IPS-20b (cell line): ENCODE measurements at regions not wholly inside any gene's neighbourhood (a gene's known extent, or its start where the extent isn't known, plus 50 kb on each side); places are given as distances from the start of the nearest gene placed in this dataset.

Source experiments
- H3K27ac ChIP-seq: one replicate; pipeline ENCODE4 v1.5.1; 2013; ENCODE audit warnings: low read length
- H3K27me3 ChIP-seq: 2 replicates; pipeline ENCODE4 v1.6.1; 2013; ENCODE audit warnings: mild to moderate bottlenecking, low read length, inconsistent platforms; ENCODE audit not compliant: insufficient read depth
- H3K36me3 ChIP-seq: 2 replicates; pipeline ENCODE4 v1.6.1; 2013; ENCODE audit warnings: low read depth, mild to moderate bottlenecking, inconsistent platforms, low read length, moderate library complexity; ENCODE audit not compliant: insufficient read depth
- H3K4me1 ChIP-seq: 2 replicates; pipeline ENCODE4 v1.6.1; 2013; ENCODE audit warnings: mild to moderate bottlenecking, control low read depth, inconsistent platforms, low read length, moderate library complexity; ENCODE audit not compliant: insufficient read depth
- H3K4me3 ChIP-seq: 2 replicates; pipeline ENCODE4 v1.5.1; 2013; ENCODE audit warnings: mild to moderate bottlenecking, low read length, inconsistent platforms
- H3K9ac ChIP-seq: 2 replicates; pipeline ENCODE4 v1.6.1; 2013; ENCODE audit warnings: low read depth, mild to moderate bottlenecking, inconsistent platforms, low read length, moderate library complexity
- H3K9me3 ChIP-seq: 2 replicates; pipeline ENCODE4 v1.6.1; 2013; ENCODE audit warnings: mild to moderate bottlenecking, low read depth, low read length, inconsistent platforms; ENCODE audit not compliant: insufficient read depth

DNA sequence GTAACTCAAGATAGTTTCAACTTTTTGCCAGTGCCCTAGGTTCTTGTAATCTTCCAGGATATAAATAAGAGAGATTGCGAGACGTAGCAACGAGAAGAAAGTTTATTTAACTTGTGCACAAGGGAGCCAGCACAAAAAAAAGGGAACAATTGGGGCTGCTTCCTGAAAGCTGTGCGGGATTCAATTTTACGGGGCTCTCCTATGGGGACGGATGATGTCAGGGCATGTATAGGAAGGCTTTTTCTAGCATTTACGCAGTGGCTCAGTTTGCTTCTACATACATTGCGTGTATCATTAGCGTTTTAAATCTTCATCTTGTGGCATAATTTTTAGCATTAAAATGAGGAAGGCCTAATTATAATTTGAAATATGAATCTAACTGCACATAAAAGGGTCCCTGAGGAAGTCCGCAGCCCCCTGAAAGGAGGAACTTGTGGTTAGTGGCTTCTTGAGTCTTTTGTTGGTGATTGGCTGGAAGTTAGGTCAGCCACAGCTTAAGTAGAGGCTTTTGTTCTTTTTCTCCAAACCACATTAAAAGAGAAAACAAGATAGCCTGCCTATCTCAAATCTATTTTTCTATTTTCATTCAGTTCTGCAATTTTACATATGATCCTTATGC lies 668.2 kb upstream of the NDST4 start:
- Histone ChIP-seq H3K27ac (no peak overlapping the region), H3K4me1 (no peaks in the 10 kb centered on the region), H3K36me3 (no peaks in the 10 kb centered on the region), H3K27me3 (no peaks in the 10 kb centered on the region), H3K4me3 (no peak overlapping the region), H3K9me3 (no peaks in the 10 kb centered on the region), H3K9ac (no peak overlapping the region)

DNA sequence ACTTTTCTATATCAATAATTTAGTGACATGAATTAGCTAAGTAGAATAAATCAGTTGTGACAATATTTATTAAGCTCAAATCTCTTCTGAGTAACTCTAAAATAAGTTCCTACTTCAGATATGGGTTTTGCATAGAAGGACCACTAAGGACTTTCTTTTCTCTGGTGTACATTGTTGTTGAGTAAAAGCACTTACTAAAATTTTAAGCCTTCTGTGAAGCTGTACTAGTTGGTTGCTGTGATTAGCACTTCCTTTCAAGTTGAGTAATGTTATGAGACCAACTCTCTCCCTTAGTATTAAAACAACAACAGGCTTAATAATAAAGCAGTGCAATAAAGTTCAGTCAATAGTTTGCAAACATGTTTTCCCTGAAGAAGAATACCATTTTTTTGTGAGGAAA lies 667.4 kb upstream of the NDST4 start:
- Histone ChIP-seq H3K27me3 (no peaks in the 10 kb centered on the region), H3K4me3 (no peak overlapping the region), H3K9ac (no peak overlapping the region), H3K27ac (no peak overlapping the region), H3K36me3 (no peaks in the 10 kb centered on the region), H3K4me1 (no peaks in the 10 kb centered on the region), H3K9me3 (no peaks in the 10 kb centered on the region)

DNA sequence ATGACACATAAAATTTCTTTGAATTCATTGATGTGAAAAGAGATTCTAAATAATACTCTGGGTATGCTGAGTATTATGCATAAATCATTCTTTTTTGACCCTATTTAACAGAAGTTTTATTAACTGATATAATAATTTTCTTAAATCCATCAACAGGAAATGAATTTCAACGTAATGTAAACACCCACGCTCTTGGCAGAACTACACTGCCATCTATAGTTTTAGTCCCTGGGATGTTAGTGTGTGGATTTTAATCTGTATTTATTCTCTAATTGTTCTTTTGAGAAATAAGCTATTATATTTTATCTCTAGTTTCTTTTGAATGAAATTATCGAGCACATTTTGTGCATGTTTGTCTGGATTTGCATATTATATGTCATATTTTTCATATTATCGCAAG lies 666.8 kb upstream of the NDST4 start:
- no peak overlapping the region for H3K9ac ChIP-seq
- H3K27me3 ChIP-seq: no peaks in the 10 kb centered on the region
- H3K4me1 ChIP-seq: no peaks in the 10 kb centered on the region
- no peak overlapping the region for H3K4me3 ChIP-seq
- H3K36me3 ChIP-seq: no peaks in the 10 kb centered on the region
- H3K27ac ChIP-seq: no peak overlapping the region
- H3K9me3 ChIP-seq: no peaks in the 10 kb centered on the region

DNA sequence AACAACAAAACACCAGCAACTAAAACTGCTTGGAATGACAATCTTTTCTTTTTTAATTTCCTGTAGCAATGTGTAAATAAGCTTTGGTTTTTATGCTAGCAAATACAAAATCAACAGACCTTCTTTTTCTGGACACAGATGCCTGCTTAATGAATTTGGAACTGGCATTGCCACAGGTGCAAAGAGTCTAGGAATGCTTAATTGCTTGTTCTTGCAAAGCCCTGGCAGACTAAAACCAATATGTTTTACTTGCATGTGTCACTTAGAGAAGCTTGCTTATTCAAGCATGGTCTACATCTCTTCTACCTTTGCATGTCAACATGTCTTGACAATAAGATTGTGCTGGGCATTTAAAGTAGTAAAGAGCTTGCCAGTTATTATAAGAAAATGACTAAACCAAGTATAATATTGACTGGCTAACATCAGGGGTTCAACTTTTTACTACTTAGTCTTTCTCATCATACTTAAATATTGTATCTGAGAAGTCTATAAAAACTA lies 656.7 kb upstream of the NDST4 start:
- Histone ChIP-seq H3K4me3 (no peak overlapping the region), H3K27ac (no peak overlapping the region), H3K4me1 (no peaks in the 10 kb centered on the region), H3K9ac (no peak overlapping the region), H3K9me3 (no peaks in the 10 kb centered on the region), H3K36me3 (no peaks in the 10 kb centered on the region), H3K27me3 (no peaks in the 10 kb centered on the region)

DNA sequence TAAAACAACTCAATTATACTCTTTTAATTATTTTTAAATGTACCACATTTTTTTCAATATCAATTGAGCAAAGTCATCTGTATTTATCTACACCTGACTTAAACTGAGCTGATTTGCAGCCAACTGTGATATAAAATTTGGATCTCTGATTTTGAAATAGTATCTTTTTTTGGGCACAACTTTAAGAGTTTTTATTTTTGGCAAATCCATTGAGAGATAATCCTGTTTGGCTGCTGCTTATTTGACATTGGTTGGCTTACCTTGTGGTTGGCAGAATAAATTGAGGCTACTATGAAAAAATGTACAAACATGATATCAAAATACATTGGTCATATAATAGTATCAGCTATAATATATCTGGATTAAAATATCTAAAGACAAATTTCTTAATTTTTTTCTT lies 656.0 kb upstream of the NDST4 start:
- Histone ChIP-seq H3K9me3 (no peaks in the 10 kb centered on the region), H3K9ac (no peak overlapping the region), H3K4me3 (no peak overlapping the region), H3K4me1 (no peaks in the 10 kb centered on the region), H3K27me3 (no peaks in the 10 kb centered on the region), H3K36me3 (no peaks in the 10 kb centered on the region), H3K27ac (no peak overlapping the region)

DNA sequence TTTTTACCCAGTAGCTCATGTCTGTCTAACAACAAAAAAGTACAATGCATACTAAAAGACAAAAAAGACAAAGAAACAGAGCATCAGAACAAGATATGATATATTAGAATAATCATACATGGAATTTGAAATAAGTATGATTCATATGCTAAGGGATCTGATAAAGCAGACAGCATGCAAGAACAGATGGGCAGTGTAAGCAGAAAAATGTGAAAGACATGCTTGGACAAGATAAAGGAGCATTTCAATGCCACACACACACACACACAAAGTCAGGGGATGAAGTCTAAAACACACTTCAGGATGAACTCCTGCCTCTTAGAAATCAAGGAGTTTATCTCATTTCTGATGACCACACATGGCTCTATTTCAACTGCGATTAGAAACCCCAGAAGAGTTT lies 649.6 kb upstream of the NDST4 start:
- H3K36me3 ChIP-seq: no peaks in the 10 kb centered on the region

DNA sequence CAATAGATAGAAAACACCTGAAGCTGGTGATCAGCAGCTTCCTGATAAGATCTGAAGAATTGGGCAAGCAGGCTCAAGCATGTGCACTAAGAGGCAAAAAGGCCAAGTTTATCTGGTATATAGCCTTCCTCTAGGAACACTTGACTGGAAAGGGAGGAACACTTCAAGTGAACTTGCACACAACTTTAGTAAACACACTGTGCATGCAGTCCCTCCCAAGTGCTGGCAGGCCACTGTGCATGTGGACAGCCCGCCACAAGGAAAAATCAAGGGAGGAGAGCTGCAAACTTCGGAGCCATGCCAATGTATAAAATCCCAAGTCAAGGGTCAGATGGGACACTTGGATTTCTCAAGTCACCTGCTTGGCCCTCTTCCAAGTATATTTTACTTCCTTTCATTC lies 645.8 kb upstream of the NDST4 start:
- H3K36me3 ChIP-seq: no peaks in the 10 kb centered on the region
- H3K27me3 ChIP-seq: no peaks in the 10 kb centered on the region
- no peak overlapping the region for H3K27ac ChIP-seq
- no peaks in the 10 kb centered on the region for H3K4me1 ChIP-seq
- no peak overlapping the region for H3K4me3 ChIP-seq
- H3K9me3 ChIP-seq: peaks cover 11% of the 10 kb centered on the region; the same call in 1 of the 2 replicates
- no peak overlapping the region for H3K9ac ChIP-seq

More for the DNA sequence above, 649.6 kb upstream of the NDST4 start:
- no peaks in the 10 kb centered on the region for H3K9me3 ChIP-seq
- no peak overlapping the region for H3K9ac ChIP-seq
- H3K4me3 ChIP-seq: no peak overlapping the region
- H3K27ac ChIP-seq: no peak overlapping the region
- no peaks in the 10 kb centered on the region for H3K4me1 ChIP-seq
- H3K27me3 ChIP-seq: no peaks in the 10 kb centered on the region

DNA sequence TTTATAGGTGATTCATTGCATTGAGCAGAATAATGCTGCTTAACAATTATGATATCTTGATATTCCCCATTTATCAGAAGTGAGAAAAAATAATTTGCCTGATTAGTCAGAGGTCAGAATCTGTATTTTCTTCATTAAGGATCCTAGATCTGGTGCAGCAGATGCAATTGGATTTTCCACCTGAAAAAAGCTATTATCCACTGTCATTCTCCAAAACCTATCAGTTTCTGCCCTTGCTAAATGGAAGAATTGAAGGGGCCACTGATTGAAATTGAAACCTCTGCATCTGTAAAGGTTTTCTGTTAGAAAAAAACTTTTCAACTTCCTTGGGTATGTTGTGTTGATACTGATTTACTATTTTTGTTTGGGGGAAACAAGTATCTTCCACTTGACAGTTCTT lies 636.0 kb upstream of the NDST4 start:
- Histone ChIP-seq H3K36me3 (no peaks in the 10 kb centered on the region), H3K9me3 (peaks cover 4% of the 10 kb centered on the region; the same call in 1 of the 2 replicates), H3K4me1 (no peaks in the 10 kb centered on the region), H3K4me3 (no peak overlapping the region), H3K27me3 (no peaks in the 10 kb centered on the region), H3K27ac (no peak overlapping the region), H3K9ac (no peak overlapping the region)

DNA sequence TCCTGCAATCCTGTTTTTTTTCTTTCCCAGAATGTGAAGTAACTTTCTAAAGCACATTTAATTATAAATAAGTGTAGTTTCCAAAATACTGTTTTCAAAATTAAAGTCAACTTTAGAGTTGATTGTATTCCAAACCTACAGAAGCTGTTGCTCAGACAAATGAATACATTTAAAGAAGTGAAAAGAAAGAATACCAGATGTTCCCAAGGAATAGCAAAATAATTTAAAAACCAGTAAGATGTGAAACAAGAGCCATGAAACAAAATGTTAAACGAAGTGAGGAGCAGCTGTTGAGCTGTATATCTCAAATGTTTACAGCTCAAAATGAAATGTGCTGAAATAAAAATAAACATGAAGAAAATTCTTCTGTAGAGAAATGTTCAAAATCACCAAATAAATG lies 627.4 kb upstream of the NDST4 start:
- H3K4me3 ChIP-seq: no peak overlapping the region
- H3K27me3 ChIP-seq: no peaks in the 10 kb centered on the region
- no peaks in the 10 kb centered on the region for H3K36me3 ChIP-seq
- no peak overlapping the region for H3K27ac ChIP-seq
- H3K9me3 ChIP-seq: no peaks in the 10 kb centered on the region
- no peaks in the 10 kb centered on the region for H3K4me1 ChIP-seq
- H3K9ac ChIP-seq: no peak overlapping the region

DNA sequence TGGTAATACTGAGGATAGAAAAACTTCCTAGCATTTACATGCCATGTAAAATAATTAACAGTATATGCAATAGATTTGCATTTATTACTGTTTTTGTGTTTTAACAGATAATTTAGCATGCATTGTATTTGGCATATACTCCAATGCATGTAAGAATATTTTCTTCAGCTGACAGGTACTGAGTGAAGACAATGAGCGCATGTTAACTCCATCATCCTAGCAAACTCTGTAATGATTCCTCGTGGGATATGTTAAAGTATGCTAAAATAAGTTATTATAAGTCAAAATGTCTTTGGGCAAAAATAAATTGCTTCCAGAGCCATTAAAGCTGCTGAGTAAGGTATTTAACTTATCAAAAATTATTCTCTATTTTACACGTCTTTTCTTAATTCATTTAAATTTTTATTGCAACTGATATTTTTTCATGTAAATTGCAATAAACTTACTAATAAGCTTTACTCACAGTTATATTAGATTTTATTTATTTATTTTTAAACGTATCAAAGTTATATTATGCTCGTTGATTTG lies 616.4 kb upstream of the NDST4 start:
- H3K27me3 ChIP-seq: no peaks in the 10 kb centered on the region
- no peak overlapping the region for H3K27ac ChIP-seq
- no peaks in the 10 kb centered on the region for H3K36me3 ChIP-seq
- no peak overlapping the region for H3K4me3 ChIP-seq
- H3K4me1 ChIP-seq: no peaks in the 10 kb centered on the region
- H3K9ac ChIP-seq: no peak overlapping the region
- no peaks in the 10 kb centered on the region for H3K9me3 ChIP-seq

DNA sequence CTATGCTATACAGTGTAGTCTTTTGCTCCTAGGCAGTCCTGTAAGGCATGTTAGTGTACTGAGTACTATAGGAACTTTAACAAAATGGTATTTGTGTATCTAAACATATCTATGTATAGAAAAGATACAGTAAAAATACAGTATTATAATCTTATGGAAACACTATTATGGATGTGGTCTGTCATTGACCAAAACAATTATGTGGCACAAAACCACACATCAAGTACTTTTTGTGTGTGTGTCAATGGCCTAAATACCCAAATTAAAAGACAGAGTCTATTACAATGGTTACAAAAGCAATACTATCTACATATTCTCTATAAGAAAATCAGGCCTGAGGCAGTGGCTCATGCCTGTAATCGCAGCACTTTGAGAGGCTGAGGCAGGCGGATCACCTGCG lies 610.2 kb upstream of the NDST4 start:
- Histone ChIP-seq H3K4me3 (no peak overlapping the region), H3K9me3 (no peaks in the 10 kb centered on the region), H3K36me3 (no peaks in the 10 kb centered on the region), H3K4me1 (no peaks in the 10 kb centered on the region), H3K27me3 (no peaks in the 10 kb centered on the region), H3K27ac (no peak overlapping the region), H3K9ac (no peak overlapping the region)

DNA sequence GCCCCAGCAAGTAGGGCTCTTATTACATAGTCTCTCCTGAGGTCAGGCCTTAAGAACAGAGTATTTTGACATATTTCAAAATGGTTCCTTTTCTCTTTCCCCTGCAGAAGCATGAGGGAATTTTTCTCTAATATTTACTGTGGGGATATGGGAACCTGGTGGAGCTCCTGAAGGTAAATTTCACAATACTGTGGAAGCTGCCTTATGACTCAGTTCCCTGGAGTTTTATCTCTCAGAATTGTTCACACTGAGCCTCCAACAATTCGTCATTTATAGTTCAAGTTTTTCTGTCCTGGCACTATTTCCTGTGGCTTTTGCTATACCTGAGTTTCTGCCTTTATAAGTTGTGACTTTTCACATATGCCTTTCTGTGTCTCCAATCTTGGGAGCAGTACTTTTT lies 607.2 kb upstream of the NDST4 start:
- Histone ChIP-seq H3K27me3 (no peaks in the 10 kb centered on the region), H3K27ac (no peak overlapping the region), H3K9ac (no peak overlapping the region), H3K4me1 (no peaks in the 10 kb centered on the region), H3K36me3 (no peaks in the 10 kb centered on the region), H3K9me3 (no peaks in the 10 kb centered on the region), H3K4me3 (no peak overlapping the region)
